Vagina (tissue), 2 donors: ENCODE measurements at regions not wholly inside any gene's neighbourhood (a gene's known extent, or its start where the extent isn't known, plus 50 kb on each side); places are given as distances from the start of the nearest gene placed in this dataset.

Experiments
- POLR2A ChIP-seq, 2 donors: fragments of 450-650 bp; IDR thresholded peaks; one replicate each; pipeline ENCODE4 v1.6.1; 2017; ENCODE audit warnings: antibody characterized with exemption in 2 of 2, mild to moderate bottlenecking in 2 of 2, moderate library complexity in 2 of 2
- POLR2AphosphoS5 ChIP-seq, 2 donors: sonication (generic); formaldehyde crosslinking; IDR thresholded peaks; one replicate each; pipeline ENCODE4 v1.9.0; 2017; ENCODE audit warnings: antibody characterized with exemption in 2 of 2, mild to moderate bottlenecking in 2 of 2, low read depth in 1 of 2; ENCODE audit not compliant: insufficient read depth in 1 of 2
- TF ChIP-seq, protein P1 (sequence below), 3 experiments: fragments of 450-650 bp in 2 of 3; fragments of 200-600 bp in 1 of 3; sonication (generic) in 1 of 3; IDR thresholded peaks; one replicate each; pipeline ENCODE4 v1.5.1; 2017 to 2019; ENCODE audit warnings: antibody characterized with exemption in 3 of 3, mild to moderate bottlenecking in 2 of 3, moderate library complexity in 2 of 3

DNA sequence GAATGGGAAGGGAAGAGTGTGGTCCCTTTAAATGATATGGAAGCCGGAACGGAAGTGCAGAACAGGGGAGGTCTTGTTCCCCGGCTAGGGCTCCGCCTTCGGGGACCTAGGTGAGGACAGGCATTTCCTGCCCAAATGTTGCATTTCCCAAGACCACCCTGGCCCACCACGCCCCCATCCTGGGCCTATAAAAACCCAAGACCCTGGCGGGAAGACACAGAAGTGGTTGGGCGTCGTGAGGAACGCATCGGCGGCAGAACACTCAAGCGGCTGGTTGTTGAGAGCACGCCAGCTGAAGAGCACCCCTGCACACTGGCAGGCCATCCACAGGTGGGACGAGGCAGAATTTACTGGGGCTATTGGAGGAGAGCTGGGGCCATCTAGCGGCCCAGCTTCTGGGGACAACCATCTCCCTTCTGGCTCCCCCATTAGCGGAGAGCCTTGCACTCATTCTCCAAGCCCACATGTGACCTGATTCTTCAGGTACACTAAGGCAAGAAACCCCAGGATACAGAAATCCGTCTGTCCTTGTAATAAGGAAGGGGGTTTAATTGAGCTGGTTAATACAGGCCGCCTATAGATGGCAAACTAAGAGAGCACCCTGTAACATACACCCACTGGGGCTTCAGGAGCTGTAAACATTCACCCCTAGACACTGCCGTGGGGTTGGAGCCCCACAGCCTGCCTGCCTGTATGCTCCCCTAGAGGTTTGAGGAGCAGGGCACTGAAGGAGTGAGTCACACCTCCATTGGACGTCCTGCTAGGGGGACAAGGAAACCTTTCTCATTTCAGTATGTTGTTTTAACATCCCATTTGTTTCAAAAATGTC, 1327.9 kb downstream of the BRINP3 start:
- TF ChIP-seq, protein P1, sequence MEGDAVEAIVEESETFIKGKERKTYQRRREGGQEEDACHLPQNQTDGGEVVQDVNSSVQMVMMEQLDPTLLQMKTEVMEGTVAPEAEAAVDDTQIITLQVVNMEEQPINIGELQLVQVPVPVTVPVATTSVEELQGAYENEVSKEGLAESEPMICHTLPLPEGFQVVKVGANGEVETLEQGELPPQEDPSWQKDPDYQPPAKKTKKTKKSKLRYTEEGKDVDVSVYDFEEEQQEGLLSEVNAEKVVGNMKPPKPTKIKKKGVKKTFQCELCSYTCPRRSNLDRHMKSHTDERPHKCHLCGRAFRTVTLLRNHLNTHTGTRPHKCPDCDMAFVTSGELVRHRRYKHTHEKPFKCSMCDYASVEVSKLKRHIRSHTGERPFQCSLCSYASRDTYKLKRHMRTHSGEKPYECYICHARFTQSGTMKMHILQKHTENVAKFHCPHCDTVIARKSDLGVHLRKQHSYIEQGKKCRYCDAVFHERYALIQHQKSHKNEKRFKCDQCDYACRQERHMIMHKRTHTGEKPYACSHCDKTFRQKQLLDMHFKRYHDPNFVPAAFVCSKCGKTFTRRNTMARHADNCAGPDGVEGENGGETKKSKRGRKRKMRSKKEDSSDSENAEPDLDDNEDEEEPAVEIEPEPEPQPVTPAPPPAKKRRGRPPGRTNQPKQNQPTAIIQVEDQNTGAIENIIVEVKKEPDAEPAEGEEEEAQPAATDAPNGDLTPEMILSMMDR (IDR thresholded peaks at IDR 0.05): no peak
- TF ChIP-seq POLR2AphosphoS5 (IDR thresholded peaks at IDR 0.05; ENCODE audit: insufficient read depth in 1 of 2, low read depth in 1 of 2) (no peak), POLR2A (IDR thresholded peaks at IDR 0.05) (no peak)
